H9 (cell line): ENCODE measurements at regions not wholly inside any gene's neighbourhood (a gene's known extent, or its start where the extent isn't known, plus 50 kb on each side); places are given as distances from the start of the nearest gene placed in this dataset.

Experiments
- DNase-seq: peaks from one replicate; pipeline ENCODE4 v3.0.0-alpha.2; 2017
- H2AFZ ChIP-seq: one replicate; pipeline ENCODE4 v1.6.1; 2013; ENCODE audit warnings: mild to moderate bottlenecking, low read length, control low read depth, moderate library complexity
- H2AK5ac ChIP-seq: 2 replicates; pipeline ENCODE4 v1.6.1; 2013; ENCODE audit warnings: low read length, control low read depth, mixed read lengths; ENCODE audit not compliant: insufficient read length
- H2BK120ac ChIP-seq: one replicate; pipeline ENCODE4 v1.6.1; 2013; ENCODE audit warnings: low read depth, mild to moderate bottlenecking, low read length, control low read depth, inconsistent platforms; ENCODE audit not compliant: poor library complexity, severe bottlenecking
- H2BK12ac ChIP-seq: 2 replicates; pipeline ENCODE4 v1.6.1; 2013; ENCODE audit warnings: low read length, control low read depth, mixed read lengths, low read depth; ENCODE audit not compliant: insufficient read length
- H2BK15ac ChIP-seq: 2 replicates; pipeline ENCODE4 v1.6.1; 2013; ENCODE audit warnings: low read depth, low read length, control low read depth
- H2BK20ac ChIP-seq: one replicate; pipeline ENCODE4 v1.6.1; 2013; ENCODE audit warnings: low read depth, mild to moderate bottlenecking, low read length, control low read depth, inconsistent platforms; ENCODE audit not compliant: poor library complexity, severe bottlenecking
- H2BK5ac ChIP-seq: 2 replicates; pipeline ENCODE4 v1.6.1; 2013; ENCODE audit warnings: low read length, control low read depth, mixed read lengths; ENCODE audit not compliant: insufficient read length
- H3K14ac ChIP-seq: 2 replicates; pipeline ENCODE4 v1.6.1; 2013; ENCODE audit warnings: low read length, control low read depth; ENCODE audit not compliant: insufficient read depth
- H3K18ac ChIP-seq: 2 replicates; pipeline ENCODE4 v1.6.1; 2013; ENCODE audit warnings: low read depth, mild to moderate bottlenecking, mixed read lengths, low read length, control low read depth; ENCODE audit not compliant: insufficient read length
- H3K23ac ChIP-seq: 2 replicates; pipeline ENCODE4 v1.6.1; 2013; ENCODE audit warnings: low read length, control low read depth, mixed read lengths, low read depth; ENCODE audit not compliant: insufficient read length
- H3K23me2 ChIP-seq: 2 replicates; pipeline ENCODE4 v1.6.1; 2013; ENCODE audit warnings: low read depth, mild to moderate bottlenecking, mixed read lengths, low read length, control low read depth; ENCODE audit not compliant: insufficient read length, poor library complexity, severe bottlenecking
- H3K27ac ChIP-seq: 2 replicates; pipeline ENCODE4 v1.5.1; 2013; ENCODE audit warnings: low read length, control low read depth, mixed read lengths, low read depth; ENCODE audit not compliant: insufficient read length
- H3K27me3 ChIP-seq: 2 replicates; pipeline ENCODE4 v1.6.1; 2013; ENCODE audit warnings: low read length, control low read depth, inconsistent platforms; ENCODE audit not compliant: insufficient read depth
- H3K4ac ChIP-seq: 2 replicates; pipeline ENCODE4 v1.6.1; 2013; ENCODE audit warnings: low read depth, mild to moderate bottlenecking, control low read depth, inconsistent platforms, low read length, moderate library complexity
- H3K4me1 ChIP-seq: 2 replicates; pipeline ENCODE4 v1.6.1; 2013; ENCODE audit warnings: low read length, control low read depth, inconsistent platforms; ENCODE audit not compliant: insufficient read depth
- H3K4me2 ChIP-seq: 2 replicates; pipeline ENCODE4 v1.6.1; 2013; ENCODE audit warnings: low read length, control low read depth, mixed read lengths; ENCODE audit not compliant: insufficient read length, insufficient read depth
- H3K56ac ChIP-seq: 2 replicates; pipeline ENCODE4 v1.6.1; 2013; ENCODE audit warnings: low read depth, mild to moderate bottlenecking, mixed read lengths, low read length, control low read depth; ENCODE audit not compliant: insufficient read length
- H3K79me1 ChIP-seq: 2 replicates; pipeline ENCODE4 v1.6.1; 2013; ENCODE audit warnings: low read depth, mild to moderate bottlenecking, moderate library complexity, low read length, control low read depth, inconsistent platforms; ENCODE audit not compliant: insufficient read depth, poor library complexity, severe bottlenecking
- H3K79me2 ChIP-seq: 2 replicates; pipeline ENCODE4 v1.6.1; 2013; ENCODE audit warnings: low read length, control low read depth, inconsistent platforms; ENCODE audit not compliant: insufficient read depth
- H3K9ac ChIP-seq: 2 replicates; pipeline ENCODE4 v1.6.1; 2013; ENCODE audit warnings: low read length, control low read depth, mixed read lengths; ENCODE audit not compliant: insufficient read length; ENCODE audit errors: extremely low read depth
- H3K9me3 ChIP-seq: one replicate; pipeline ENCODE4 v1.6.1; 2013; ENCODE audit warnings: low read depth, low read length, inconsistent platforms; ENCODE audit not compliant: control insufficient read depth
- H3T11ph ChIP-seq: one replicate; pipeline ENCODE4 v1.6.1; 2013; ENCODE audit warnings: mild to moderate bottlenecking, low read length, control low read depth, inconsistent platforms
- H4K20me1 ChIP-seq: one replicate; pipeline ENCODE4 v1.6.1; 2013; ENCODE audit not compliant: control insufficient read depth, insufficient read length, insufficient read depth
- H4K5ac ChIP-seq: 2 replicates; pipeline ENCODE4 v1.6.1; 2013; ENCODE audit warnings: low read depth, mild to moderate bottlenecking, mixed read lengths, low read length, control low read depth; ENCODE audit not compliant: insufficient read length
- H4K8ac ChIP-seq: replicated peaks from 2 replicates; pipeline ENCODE4 v1.6.1; 2013; ENCODE audit warnings: low read length, control low read depth, mixed read lengths, low read depth; ENCODE audit not compliant: insufficient read length
- H4K91ac ChIP-seq: 2 replicates; pipeline ENCODE4 v1.6.1; 2013; ENCODE audit warnings: low read depth, mild to moderate bottlenecking, moderate library complexity, mixed read lengths, low read length, control low read depth; ENCODE audit not compliant: insufficient read length
- H3K27ac Mint-ChIP-seq, 3 experiments: 2 replicates in 2 of 3; 3 replicates in 1 of 3; pipeline ENCODE4 v1.8.0; 2020 to 2021; ENCODE audit warnings: mixed read lengths in 3 of 3, mild to moderate bottlenecking in 1 of 3, moderate library complexity in 1 of 3
- H3K27me3 Mint-ChIP-seq: 2 replicates; pipeline ENCODE4 v1.8.0; 2021; ENCODE audit warnings: low read depth, mild to moderate bottlenecking, moderate library complexity, mixed read lengths
- H3K36me3 Mint-ChIP-seq, 3 experiments: 2 replicates in 2 of 3; 3 replicates in 1 of 3; pipeline ENCODE4 v1.8.0; 2020 to 2021; ENCODE audit warnings: low read depth in 3 of 3, mixed read lengths in 3 of 3; ENCODE audit not compliant: insufficient read depth in 1 of 3
- H3K4me1 Mint-ChIP-seq, 2 experiments: 2 replicates each; pipeline ENCODE4 v1.8.0; 2020; ENCODE audit warnings: mixed read lengths in 2 of 2
- H3K4me3 Mint-ChIP-seq, 2 experiments: 2 replicates in 1 of 2; 3 replicates in 1 of 2; pipeline ENCODE4 v1.8.0; 2020 to 2021; ENCODE audit warnings: mild to moderate bottlenecking in 2 of 2, mixed read lengths in 2 of 2, moderate library complexity in 1 of 2
- H3K9me3 Mint-ChIP-seq, 2 experiments: 2 replicates in 1 of 2; 3 replicates in 1 of 2; pipeline ENCODE4 v1.8.0; 2020; ENCODE audit warnings: mild to moderate bottlenecking in 2 of 2, mixed read lengths in 2 of 2, moderate library complexity in 1 of 2
- CTCF ChIP-seq: fragments of 200-600 bp; sonication (generic); conservative IDR thresholded peaks from 3 replicates; pipeline ENCODE4 v1.8.0; 2021; ENCODE audit warnings: antibody characterized with exemption, mild to moderate bottlenecking
- WGBS: extraction: QIAGEN DNeasy Blood & Tissue Kit; methylation state at CpG from one replicate; pipeline ENCODE4 v1.1.7; 2013; ENCODE audit warnings: missing lambda C conversion rate, low lambda C conversion rate, mixed read lengths; ENCODE audit not compliant: insufficient read length; ENCODE audit errors: extremely low coverage; 5-methylcytosine and 5-hydroxymethylcytosine counted together

- H2BK12ac ChIP-seq: no peak overlapping the region
- no peak overlapping the region for H2BK15ac ChIP-seq
- peaks cover 9% of the 10 kb centered on the region for H3K4me1 ChIP-seq
- TF ChIP-seq CTCF: no peak
- H4K20me1 ChIP-seq: no peaks in the 10 kb centered on the region
- H3K9me3 ChIP-seq: no peaks in the 10 kb centered on the region
- H2BK120ac ChIP-seq: no peak overlapping the region
- H4K8ac ChIP-seq: no peak overlapping the region
- Mint-ChIP-seq H3K27ac (peak overlapping the region; percentile 59 to 96 (median 90); a peak in 6 of 7 replicates), H3K4me1 (peaks cover 21% of the 10 kb centered on the region in 2 experiments), H3K27me3 (no peaks in the 10 kb centered on the region), H3K36me3 (peaks cover 10 to 13% (median 10%) of the 10 kb centered on the region in 3 experiments), H3K9me3 (peaks cover 9 to 11% of the 10 kb centered on the region in 2 experiments; a peak in 4 of 5 replicates), H3K4me3 (no peak overlapping the region)
- H2BK20ac ChIP-seq: no peak overlapping the region
- no peak overlapping the region for H3T11ph ChIP-seq
- no peaks in the 10 kb centered on the region for H3K79me2 ChIP-seq
- H4K5ac ChIP-seq: no peak overlapping the region
- H3K14ac ChIP-seq: no peak overlapping the region
- H3K23ac ChIP-seq: no peak overlapping the region
- H2BK5ac ChIP-seq: no peak overlapping the region
- no peak overlapping the region for H3K56ac ChIP-seq
- no peak overlapping the region for H3K4me2 ChIP-seq
- WGBS: no CpG with 5 or more reads among the region's 2 CpGs
- H3K23me2 ChIP-seq: no peaks in the 10 kb centered on the region
- peak overlapping the region; percentile 99 for H2AK5ac ChIP-seq
- H4K91ac ChIP-seq: no peak overlapping the region
- no peak overlapping the region for H3K9ac ChIP-seq
- H3K79me1 ChIP-seq: no peaks in the 10 kb centered on the region
- no peak overlapping the region; the same call in 1 of the 2 replicates for H3K4ac ChIP-seq
- no peak overlapping the region for H2AFZ ChIP-seq
- no peaks in the 10 kb centered on the region for H3K27me3 ChIP-seq
- peak overlapping the region; percentile 50 for H3K27ac ChIP-seq
- DNase-seq: no peak
- no peak overlapping the region for H3K18ac ChIP-seq
Measured at GRCh38 chr10:60522617-60523016, 132.9 kb upstream of the ANK3 start.
